Jurkat, Clone E6-1 (cell line): ENCODE measurements at regions not wholly inside any gene's neighbourhood (a gene's known extent, or its start where the extent isn't known, plus 50 kb on each side); places are given as distances from the start of the nearest gene placed in this dataset.
A peak's percentile ranks its signal among the peaks of the same experiment; 100 is the strongest.

Source experiments
- DNase-seq: peaks from one replicate; pipeline ENCODE4 v3.0.0-alpha.2; 2011; ENCODE audit warnings: low read depth, low spot score
- H3K4me3 ChIP-seq: 2 replicates; pipeline ENCODE4 v1.5.1; 2011; ENCODE audit warnings: mild to moderate bottlenecking, low read length, control low read depth, moderate library complexity

DNA sequence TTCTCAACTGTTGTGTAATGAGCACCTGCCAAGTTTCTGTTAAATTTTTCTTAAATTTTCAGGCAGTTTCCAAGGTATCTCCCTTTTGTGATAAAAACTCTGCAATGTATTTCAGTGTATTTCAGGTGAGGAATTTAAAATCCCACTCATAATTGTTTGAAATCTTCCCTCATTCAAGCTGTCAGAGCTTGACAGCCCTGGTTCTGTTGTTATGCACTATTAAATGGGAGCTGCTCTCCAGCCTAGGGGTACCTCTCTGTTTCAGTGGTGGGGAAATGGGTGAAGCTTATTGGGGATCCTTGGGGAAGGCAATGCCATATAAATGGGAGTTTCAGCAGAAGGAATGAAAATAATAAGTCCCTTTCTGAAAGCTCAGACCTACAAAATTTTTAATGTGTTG lies 178.0 kb upstream of the TMCO5A start:
- DNase-seq: no peak
- no peak overlapping the region for H3K4me3 ChIP-seq

- DNase-seq: no peak
- H3K4me3 ChIP-seq: no peak overlapping the region
Observed at GRCh38 chr15:37758412-37758811, 176.0 kb upstream of the TMCO5A start.

DNA sequence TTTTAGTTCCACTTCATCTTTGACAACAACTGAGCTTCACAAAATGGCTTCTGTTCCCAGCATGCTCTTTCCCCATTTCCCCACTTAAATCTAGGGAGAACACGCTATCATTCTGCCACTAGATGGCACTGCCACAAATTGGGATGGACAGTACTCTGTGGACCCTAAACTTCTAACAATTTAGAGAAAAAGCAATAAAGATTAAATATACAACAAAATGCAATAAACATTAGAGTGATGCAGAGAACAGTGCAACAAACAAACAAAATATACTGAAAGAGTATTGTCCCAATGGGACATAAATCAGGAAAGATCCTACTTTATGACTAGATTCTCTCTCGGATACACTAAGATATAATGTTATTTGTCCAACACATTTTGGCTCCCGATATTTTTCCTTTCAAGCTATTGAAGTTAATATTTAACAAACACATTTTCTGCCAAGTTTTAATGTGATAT lies 169.7 kb upstream of the TMCO5A start:
- no peak overlapping the region for H3K4me3 ChIP-seq
- peak; percentile 30 for DNase-seq

- H3K4me3 ChIP-seq: no peak overlapping the region
Observed at GRCh38 chr15:37765786-37766185, 168.7 kb upstream of the TMCO5A start.

GRCh38 chr15:37767841-37768455 lies 166.5 kb upstream of the TMCO5A start:
- H3K4me3 ChIP-seq: no peak overlapping the region
- DNase-seq: no peak

More at GRCh38 chr15:37765786-37766185, 168.7 kb upstream of the TMCO5A start:
- peak; percentile 21 for DNase-seq

- no peak for DNase-seq
- no peak overlapping the region for H3K4me3 ChIP-seq
Observed at GRCh38 chr15:37771465-37771864, 163.0 kb upstream of the TMCO5A start.

GRCh38 chr15:37773111-37773860 lies 161.2 kb upstream of the TMCO5A start:
- DNase-seq: no peak
- H3K4me3 ChIP-seq: no peak overlapping the region

DNA sequence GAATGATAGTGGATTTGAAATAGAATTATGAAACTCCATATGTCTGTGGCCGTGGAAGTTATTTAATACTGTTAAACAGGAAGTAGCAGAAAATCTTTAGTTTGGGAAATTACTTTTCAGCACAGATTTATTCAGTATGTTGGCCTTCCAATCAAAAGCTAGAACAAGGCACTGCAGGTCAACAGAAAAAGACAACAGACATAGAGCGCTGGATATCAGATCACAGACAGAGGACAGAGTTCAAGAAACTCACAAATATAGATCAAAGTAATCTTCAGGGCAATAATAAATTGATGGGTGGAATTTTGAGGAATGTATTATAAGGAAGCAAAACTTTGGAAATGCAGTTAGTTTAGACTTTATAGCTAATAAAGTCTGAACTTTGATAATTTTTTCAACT lies 159.5 kb upstream of the TMCO5A start:
- H3K4me3 ChIP-seq: no peak overlapping the region
- no peak for DNase-seq

DNA sequence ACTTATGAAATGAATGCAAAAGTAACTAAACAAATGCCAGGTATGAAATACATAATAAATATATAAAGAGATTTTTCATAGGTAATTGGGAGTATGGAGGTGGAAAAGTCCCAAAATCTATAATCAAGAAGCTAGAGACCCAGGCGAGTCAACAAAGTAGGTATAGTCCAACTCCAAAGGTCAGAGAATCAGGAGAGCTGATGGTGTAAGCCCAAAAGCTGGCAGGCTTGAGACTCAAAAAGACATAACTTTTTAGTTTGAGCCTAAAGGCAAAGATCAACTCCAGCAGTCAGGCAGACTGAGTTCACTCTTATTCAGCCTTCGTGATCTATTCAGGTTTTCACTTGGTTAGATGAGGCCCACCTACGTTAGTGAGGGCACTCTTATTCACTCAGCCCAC lies 157.4 kb upstream of the TMCO5A start:
- no peak for DNase-seq
- H3K4me3 ChIP-seq: no peak overlapping the region

- H3K4me3 ChIP-seq: no peak overlapping the region
- DNase-seq: no peak
Observed at GRCh38 chr15:37783290-37783689, 151.2 kb upstream of the TMCO5A start.

DNA sequence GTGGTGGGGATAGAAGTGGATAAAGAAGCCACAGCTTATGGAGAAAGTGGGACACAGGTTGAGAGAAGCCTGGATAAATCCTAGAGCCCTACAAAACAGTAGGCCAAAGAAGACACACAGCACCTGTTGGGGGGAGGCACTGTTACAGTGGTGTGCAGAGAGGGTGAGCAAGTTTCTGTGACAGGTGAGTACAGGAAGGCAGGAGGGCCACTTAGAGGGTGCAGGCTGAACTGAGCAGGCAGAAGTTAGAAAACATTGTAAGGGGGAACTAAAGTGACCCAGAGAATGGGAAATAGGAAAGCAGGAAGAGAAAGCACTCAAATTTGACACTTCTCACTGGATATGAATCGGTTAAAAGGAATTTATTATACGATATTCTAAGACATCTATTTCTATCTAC lies 146.1 kb upstream of the TMCO5A start:
- H3K4me3 ChIP-seq: no peak overlapping the region
- no peak for DNase-seq

DNA sequence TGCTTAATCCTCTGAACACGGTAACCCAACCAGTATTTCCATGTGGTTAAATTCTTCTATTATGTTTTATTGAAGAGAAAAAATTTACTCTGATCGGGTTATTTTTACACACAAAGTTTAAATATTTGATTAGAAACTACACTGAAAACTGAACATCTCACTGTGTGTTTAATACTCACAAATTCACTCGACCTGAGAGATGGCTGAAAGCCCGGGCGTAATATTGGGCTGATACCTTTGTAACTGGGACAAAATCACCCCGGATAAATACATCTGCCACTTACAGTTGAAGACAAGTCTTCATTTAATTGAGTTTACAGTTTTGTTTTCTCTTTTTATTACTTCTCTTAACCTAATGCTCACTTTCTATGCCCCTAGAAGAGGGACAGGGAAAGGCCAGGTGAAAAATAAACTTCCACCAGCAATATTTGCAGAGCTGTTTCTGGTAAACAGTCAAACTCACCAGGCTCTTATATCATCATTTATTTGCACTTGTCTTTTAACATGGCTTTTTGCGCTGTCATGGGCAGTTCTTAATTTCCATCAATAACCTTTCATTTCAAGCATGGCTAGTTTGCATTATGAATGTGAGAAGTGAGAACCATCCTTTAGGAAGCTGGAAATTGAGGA lies 145.6 kb upstream of the TMCO5A start:
- no peak overlapping the region for H3K4me3 ChIP-seq
- no peak for DNase-seq

GRCh38 chr15:37789397-37789786 lies 145.0 kb upstream of the TMCO5A start:
- H3K4me3 ChIP-seq: no peak overlapping the region
- DNase-seq: no peak

DNA sequence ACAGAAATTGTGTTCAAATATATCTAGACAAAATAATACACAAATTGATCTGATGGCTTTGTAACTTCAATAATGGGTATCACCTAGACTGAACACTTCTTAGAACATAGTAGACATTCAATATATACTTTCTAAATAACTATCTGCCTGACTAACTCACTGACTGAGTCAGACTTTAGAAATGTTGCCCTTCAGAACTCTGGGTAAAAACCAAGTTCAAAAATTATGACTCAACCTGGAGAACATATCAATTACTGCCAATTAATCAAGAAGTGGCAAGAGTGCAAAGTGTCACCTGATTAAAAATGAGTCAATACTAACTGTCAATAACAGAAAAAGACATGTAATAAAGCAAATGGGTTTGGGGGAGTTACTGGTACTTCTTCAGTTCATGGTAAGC lies 144.6 kb upstream of the TMCO5A start:
- no peak for DNase-seq
- no peak overlapping the region for H3K4me3 ChIP-seq

DNA sequence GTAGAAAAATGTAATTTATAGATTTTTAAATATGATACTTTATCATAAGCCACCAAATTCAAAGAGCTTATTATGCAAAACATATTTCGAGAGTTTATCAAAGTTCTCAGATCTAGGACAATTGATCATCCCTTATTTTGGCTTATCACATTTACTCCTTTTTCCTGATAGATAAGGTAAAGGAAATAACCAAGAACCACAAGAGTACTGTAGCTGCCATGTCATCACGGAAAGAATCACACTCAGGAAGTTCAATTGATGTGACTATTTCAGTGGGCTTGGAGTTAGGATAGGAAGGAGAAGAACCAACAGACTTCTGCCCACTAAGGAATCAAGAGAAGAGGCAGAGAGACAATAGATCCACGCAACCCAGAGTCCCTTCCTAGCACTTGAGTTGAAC lies 142.7 kb upstream of the TMCO5A start:
- DNase-seq: no peak
- no peak overlapping the region for H3K4me3 ChIP-seq

DNA sequence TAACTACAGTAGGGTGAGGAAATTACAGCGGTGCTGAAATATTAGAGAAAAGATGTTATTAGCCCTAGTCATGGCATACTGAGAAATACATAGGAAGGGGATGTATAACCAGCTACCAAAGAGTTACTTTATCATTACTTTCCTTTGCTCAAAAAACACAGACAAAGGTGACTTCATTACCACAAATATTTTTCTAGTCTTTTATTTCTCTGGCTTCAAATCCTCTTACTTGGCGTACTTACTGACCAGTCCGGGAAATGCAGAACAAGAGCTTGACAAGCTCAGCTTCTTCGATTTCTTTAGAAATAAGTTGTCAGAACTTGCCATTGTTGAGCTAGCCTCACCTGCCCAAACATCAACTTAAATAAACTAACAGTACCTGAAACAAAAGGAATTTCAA lies 142.1 kb upstream of the TMCO5A start:
- DNase-seq: no peak
- no peak overlapping the region for H3K4me3 ChIP-seq

DNA sequence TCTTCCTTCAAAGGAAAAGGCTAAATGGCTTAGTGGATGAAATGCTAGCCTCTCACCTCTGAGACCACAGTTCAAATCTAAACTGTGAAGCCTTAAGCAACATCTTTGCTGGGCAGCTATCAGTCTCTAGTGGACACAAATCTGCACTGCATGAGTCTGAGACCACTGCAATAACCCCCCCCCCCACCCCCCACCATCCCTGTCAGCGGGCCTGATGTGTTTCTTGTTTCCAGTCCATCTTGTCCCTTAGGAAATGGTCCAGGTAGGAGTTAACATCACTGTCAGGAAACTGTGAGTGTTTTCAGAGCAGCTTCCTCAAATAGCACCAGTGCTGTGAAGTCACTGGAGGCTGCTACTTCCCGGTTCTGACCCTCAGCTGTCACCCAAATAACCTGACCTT lies 140.6 kb upstream of the TMCO5A start:
- no peak for DNase-seq
- H3K4me3 ChIP-seq: no peak overlapping the region

GRCh38 chr15:37794947-37795346 lies 139.5 kb upstream of the TMCO5A start:
- no peak overlapping the region for H3K4me3 ChIP-seq
- DNase-seq: no peak

DNA sequence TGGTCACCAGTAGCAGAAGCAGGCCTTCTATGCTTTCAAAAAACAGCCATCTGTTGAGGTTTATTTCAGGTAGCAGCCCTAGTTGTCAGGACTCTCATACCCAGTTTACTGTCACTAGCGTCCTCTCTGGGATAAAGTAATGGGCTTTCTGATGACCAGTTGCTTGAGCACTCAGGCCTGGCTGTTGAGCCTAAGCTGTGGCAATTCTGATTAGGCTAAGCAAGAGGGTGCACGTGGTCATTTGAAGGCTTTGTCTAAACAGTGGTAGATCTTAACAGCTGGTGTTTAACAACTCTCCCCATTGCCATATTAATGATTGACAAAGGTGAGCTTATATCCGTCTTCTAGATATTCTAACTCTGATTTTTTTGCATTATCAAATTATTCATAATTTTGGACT lies 132.9 kb upstream of the TMCO5A start:
- no peak for DNase-seq
- H3K4me3 ChIP-seq: no peak overlapping the region

DNA sequence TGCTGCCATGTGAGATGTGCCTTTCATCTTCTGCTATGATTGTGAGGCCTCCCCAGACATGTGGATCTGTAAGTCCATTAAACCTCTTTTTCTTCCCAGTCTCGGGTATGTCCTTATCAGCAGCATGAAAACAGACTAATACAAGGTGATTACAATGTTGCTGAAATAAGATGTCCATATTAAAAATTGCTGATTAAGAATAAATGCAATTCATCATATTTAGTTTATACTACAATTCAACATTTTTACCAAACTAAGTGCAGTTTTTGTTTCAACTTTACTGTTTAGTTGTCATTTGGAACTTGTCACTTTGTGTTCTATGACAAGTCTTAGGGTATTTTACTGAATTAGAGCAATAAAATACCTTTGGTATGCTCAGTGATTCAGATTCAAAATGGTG lies 127.6 kb upstream of the TMCO5A start:
- no peak overlapping the region for H3K4me3 ChIP-seq
- no peak for DNase-seq

- DNase-seq: no peak
Observed at GRCh38 chr15:37810381-37810780, 124.1 kb upstream of the TMCO5A start.

More at GRCh38 chr15:37810381-37810780, 124.1 kb upstream of the TMCO5A start:
- no peak overlapping the region for H3K4me3 ChIP-seq
